BLaER1 treated with 17β-estradiol and CSF1 and Interleukin-3, amounts not matched to agents 10 nM and 100 nM (cell line): ENCODE measurements at regions not wholly inside any gene's neighbourhood (a gene's known extent, or its start where the extent isn't known, plus 50 kb on each side); places are given as distances from the start of the nearest gene placed in this dataset.
"Not testable (repeated sequence)": the region's sequence is repeated elsewhere in the genome, so short reads cannot be mapped to it uniquely, and the experiment has no call there.

Experiments
- H3K27ac ChIP-seq, 11 experiments: shearing (Covaris generic); formaldehyde crosslinking; 2 replicates each; pipeline ENCODE4 v1.8.1; 2022
- H3K27me3 ChIP-seq, 11 experiments: shearing (Covaris generic); formaldehyde crosslinking; 2 replicates each; pipeline ENCODE4 v1.8.1; 2022
- H3K36me3 ChIP-seq, 11 experiments: shearing (Covaris generic); formaldehyde crosslinking; 2 replicates each; pipeline ENCODE4 v1.8.1; 2022
- H3K4me1 ChIP-seq, 10 experiments: shearing (Covaris generic); formaldehyde crosslinking; 2 replicates each; pipeline ENCODE4 v1.8.1; 2022
- H3K4me2 ChIP-seq, 11 experiments: shearing (Covaris generic); formaldehyde crosslinking; 2 replicates each; pipeline ENCODE4 v1.8.1; 2022
- H3K4me3 ChIP-seq, 10 experiments: shearing (Covaris generic); formaldehyde crosslinking; 2 replicates each; pipeline ENCODE4 v1.8.1; 2022
- H3K9ac ChIP-seq, 11 experiments: shearing (Covaris generic); formaldehyde crosslinking; 2 replicates each; pipeline ENCODE4 v1.8.1; 2022
- H3K9me3 ChIP-seq, 11 experiments: shearing (Covaris generic); formaldehyde crosslinking; replicated peaks in 1 of 11; 2 replicates each; pipeline ENCODE4 v1.8.1; 2022
- H4K20me1 ChIP-seq, 11 experiments: shearing (Covaris generic); formaldehyde crosslinking; 2 replicates each; pipeline ENCODE4 v1.8.1; 2022
- Cebpa-rat ChIP-seq, 11 experiments: shearing (Covaris generic); IDR thresholded peaks; 2 replicates each; pipeline ENCODE4 v1.8.1; 2022

GRCh38 chr7:39796947-39797346 lies 153.1 kb upstream of the CDK13 start:
- H3K9ac ChIP-seq, H3K4me2 ChIP-seq, H4K20me1 ChIP-seq, H3K4me3 ChIP-seq, H3K9me3 ChIP-seq, H3K27me3 ChIP-seq, H3K4me1 ChIP-seq, H3K27ac ChIP-seq: not testable (repeated sequence)
- H3K36me3 ChIP-seq, result peaks cover 0 to 13% (median 1%) of the 10 kb centered on the region in 11 experiments; a peak in 9 of 22 replicates

- not testable (repeated sequence) for H3K36me3 ChIP-seq, H3K9ac ChIP-seq, H3K4me1 ChIP-seq, H3K4me2 ChIP-seq, H3K27ac ChIP-seq, H4K20me1 ChIP-seq, H3K27me3 ChIP-seq, H3K4me3 ChIP-seq, H3K9me3 ChIP-seq
Measured at GRCh38 chr7:39798077-39798476, 152.0 kb upstream of the CDK13 start.

GRCh38 chr7:39808796-39809481 lies 141.1 kb upstream of the CDK13 start:
- no peak for TF ChIP-seq Cebpa-rat (IDR thresholded peaks at IDR 0.05)
- H3K4me2 ChIP-seq, result no peak overlapping the region
- peaks cover 9 to 36% (median 25%) of the 10 kb centered on the region in 10 experiments; a peak in 19 of 20 replicates for H3K4me1 ChIP-seq

GRCh38 chr7:39810204-39810642 lies 139.8 kb upstream of the CDK13 start:
- Histone ChIP-seq H3K36me3 (no peaks in the 10 kb centered on the region), H3K27ac (no peak overlapping the region), H3K4me2 (peak overlapping the region in 6 of 11 experiments; percentile 71 to 81 (median 78); a peak in 12 of 22 replicates), H3K9me3 (no peaks in the 10 kb centered on the region), H3K9ac (no peak overlapping the region), H3K4me1 (peaks cover 9 to 36% (median 25%) of the 10 kb centered on the region in 10 experiments; a peak in 19 of 20 replicates), H3K27me3 (no peaks in the 10 kb centered on the region), H3K4me3 (no peak overlapping the region), H4K20me1 (no peaks in the 10 kb centered on the region)
- no peak for TF ChIP-seq Cebpa-rat (IDR thresholded peaks at IDR 0.05)

More at GRCh38 chr7:39808796-39809481, 141.1 kb upstream of the CDK13 start:
- Histone ChIP-seq H3K4me3 (no peak overlapping the region), H3K27ac (no peak overlapping the region), H3K9me3 (no peaks in the 10 kb centered on the region), H4K20me1 (no peaks in the 10 kb centered on the region), H3K9ac (no peak overlapping the region), H3K36me3 (no peaks in the 10 kb centered on the region), H3K27me3 (no peaks in the 10 kb centered on the region)

DNA sequence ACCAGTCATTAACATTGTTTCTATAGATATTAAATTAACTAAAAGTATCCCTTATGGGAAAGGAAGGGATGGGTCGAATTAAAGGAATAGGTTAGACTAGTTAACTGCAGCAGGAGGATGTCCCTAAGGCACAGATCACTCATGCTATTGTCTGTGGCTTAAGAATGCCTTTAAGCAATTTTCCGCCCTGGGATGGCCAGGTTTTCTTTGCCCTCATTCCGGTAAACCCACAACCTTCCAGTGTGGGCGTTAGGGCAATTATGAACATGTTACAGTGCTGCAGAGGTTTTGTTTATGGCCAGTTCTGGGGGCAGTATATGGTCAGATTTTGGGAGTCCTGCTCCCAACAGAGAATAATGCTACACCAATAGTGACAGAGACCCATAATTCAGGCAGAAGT lies 139.3 kb upstream of the CDK13 start:
- Histone ChIP-seq H3K36me3 (no peaks in the 10 kb centered on the region), H3K4me2 (peak overlapping the region in 9 of 11 experiments; percentile 64 to 81 (median 76); a peak in 15 of 22 replicates), H3K27ac (0 out of 22 replicates have a peak overlapping the region, but pooled peaks of 1 of the 11 experiments have one; percentile 62), H3K9ac (0 out of 22 replicates have a peak overlapping the region, but pooled peaks of 1 of the 11 experiments have one; percentile 19), H3K9me3 (no peaks in the 10 kb centered on the region), H3K4me3 (no peak overlapping the region), H3K27me3 (no peaks in the 10 kb centered on the region), H4K20me1 (no peaks in the 10 kb centered on the region), H3K4me1 (peaks cover 9 to 36% (median 25%) of the 10 kb centered on the region in 10 experiments; a peak in 19 of 20 replicates)
- TF ChIP-seq Cebpa-rat (IDR thresholded peaks at IDR 0.05), result no peak

GRCh38 chr7:39811161-39811614 lies 138.9 kb upstream of the CDK13 start:
- H3K9me3 ChIP-seq, result no peaks in the 10 kb centered on the region
- no peaks in the 10 kb centered on the region for H3K36me3 ChIP-seq
- H3K4me3 ChIP-seq, result no peak overlapping the region
- H3K4me2 ChIP-seq, result peak overlapping the region in 10 of 11 experiments; percentile 63 to 81 (median 74); a peak in 16 of 22 replicates
- TF ChIP-seq Cebpa-rat (IDR thresholded peaks at IDR 0.05), result no peak
- H3K27ac ChIP-seq, result peak overlapping the region in 4 of 11 experiments; percentile 45 to 65 (median 60); a peak in 7 of 22 replicates
- no peaks in the 10 kb centered on the region for H3K27me3 ChIP-seq
- no peaks in the 10 kb centered on the region for H4K20me1 ChIP-seq
- H3K9ac ChIP-seq, result peak overlapping the region in 3 of 11 experiments; percentile 19 to 20 (median 20); a peak in 3 of 22 replicates
- peaks cover 9 to 36% (median 25%) of the 10 kb centered on the region in 10 experiments; a peak in 19 of 20 replicates for H3K4me1 ChIP-seq

GRCh38 chr7:39816462-39817060 lies 133.5 kb upstream of the CDK13 start:
- Histone ChIP-seq H3K4me3 (no peak overlapping the region), H3K27ac (no peak overlapping the region), H3K36me3 (no peaks in the 10 kb centered on the region), H3K4me1 (peaks cover 7 to 20% (median 12%) of the 10 kb centered on the region in 10 experiments; a peak in 18 of 20 replicates), H3K9ac (no peak overlapping the region), H3K4me2 (no peak overlapping the region), H3K9me3 (no peaks in the 10 kb centered on the region), H4K20me1 (no peaks in the 10 kb centered on the region), H3K27me3 (no peaks in the 10 kb centered on the region)
- TF ChIP-seq Cebpa-rat (IDR thresholded peaks at IDR 0.05), result no peak

DNA sequence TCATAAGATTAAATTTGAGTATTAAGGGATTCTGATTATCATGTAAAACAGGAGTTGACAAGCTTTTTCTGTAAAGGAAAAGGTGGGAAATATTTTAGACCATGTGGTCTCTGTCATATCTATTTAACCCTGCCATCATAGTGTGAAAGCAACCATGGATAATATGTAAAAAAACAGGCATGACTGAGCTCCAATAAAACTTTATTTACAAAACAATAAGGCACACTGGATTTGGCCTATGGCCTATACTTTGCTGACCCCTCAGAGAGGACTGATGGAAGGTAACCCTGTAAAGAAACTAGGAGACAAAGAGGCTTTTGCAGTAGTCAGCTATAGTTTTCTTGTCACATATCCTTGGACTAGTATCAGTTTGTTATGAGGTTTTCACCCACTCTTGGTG lies 130.5 kb upstream of the CDK13 start:
- no peak for TF ChIP-seq Cebpa-rat (IDR thresholded peaks at IDR 0.05)
- no peaks in the 10 kb centered on the region for H4K20me1 ChIP-seq
- H3K27ac ChIP-seq, result no peak overlapping the region
- no peaks in the 10 kb centered on the region for H3K27me3 ChIP-seq
- no peak overlapping the region for H3K4me3 ChIP-seq
- H3K36me3 ChIP-seq, result no peaks in the 10 kb centered on the region
- H3K9ac ChIP-seq, result no peak overlapping the region
- H3K9me3 ChIP-seq, result no peaks in the 10 kb centered on the region
- no peak overlapping the region for H3K4me2 ChIP-seq
- H3K4me1 ChIP-seq, result no peaks in the 10 kb centered on the region

- Histone ChIP-seq H3K4me2 (no peak overlapping the region; a peak in 1 of 22 replicates), H3K9ac (no peak overlapping the region), H3K9me3 (no peaks in the 10 kb centered on the region), H4K20me1 (no peaks in the 10 kb centered on the region), H3K4me3 (no peak overlapping the region), H3K27me3 (no peaks in the 10 kb centered on the region), H3K4me1 (peaks cover 0 to 11% (median 2%) of the 10 kb centered on the region in 10 experiments; a peak in 4 of 20 replicates), H3K36me3 (no peaks in the 10 kb centered on the region), H3K27ac (no peak overlapping the region)
- no peak for TF ChIP-seq Cebpa-rat (IDR thresholded peaks at IDR 0.05)
Measured at GRCh38 chr7:39824456-39825200, 125.4 kb upstream of the CDK13 start.
